Testis (tissue), 2 donors: ENCODE measurements at regions not wholly inside any gene's neighbourhood (a gene's known extent, or its start where the extent isn't known, plus 50 kb on each side); places are given as distances from the start of the nearest gene placed in this dataset.

Experiments
- DNase-seq: peaks from one replicate; pipeline ENCODE4 v3.0.0-alpha.2; 2019
- H3K27ac ChIP-seq, 2 donors: fragments of 200-600 bp; sonication (generic); one replicate each; pipeline ENCODE4 v1.5.1; 2019
- H3K27me3 ChIP-seq: fragments of 200-600 bp; sonication (generic); one replicate; pipeline ENCODE4 v1.5.1; 2019
- H3K36me3 ChIP-seq: fragments of 200-600 bp; sonication (generic); one replicate; pipeline ENCODE4 v1.5.1; 2017; ENCODE audit warnings: low read depth; ENCODE audit errors: missing control alignments
- H3K4me1 ChIP-seq: fragments of 200-600 bp; sonication (generic); one replicate; pipeline ENCODE4 v1.5.1; 2019
- H3K4me3 ChIP-seq, 2 donors: fragments of 200-600 bp; sonication (generic); one replicate each; pipeline ENCODE4 v1.5.1; 2017 to 2019
- H3K9me3 ChIP-seq: fragments of 200-600 bp; sonication (generic); one replicate; pipeline ENCODE4 v1.5.1; 2017
- CTCF ChIP-seq, 3 experiments: fragments of 450-650 bp in 2 of 3; fragments of 200-600 bp in 1 of 3; sonication (generic) in 1 of 3; IDR thresholded peaks; one replicate each; pipeline ENCODE4 v1.5.1; 2016 to 2019; ENCODE audit warnings: antibody characterized with exemption in 3 of 3, mild to moderate bottlenecking in 2 of 3, moderate library complexity in 1 of 3
- POLR2A ChIP-seq: fragments of 450-650 bp; IDR thresholded peaks from one replicate; pipeline ENCODE4 v1.6.1; 2017; ENCODE audit warnings: antibody characterized with exemption, mild to moderate bottlenecking, moderate library complexity
- WGBS, 2 donors: methylation state at CpG; one replicate each; pipeline ENCODE4 v1.1.5; 2018; 5-methylcytosine and 5-hydroxymethylcytosine counted together
- intact Hi-C: fragments of 100-400 bp; cut with DNase I; formaldehyde crosslinking; loops from one replicate; pipeline ENCODE4 v1.15.1; 2023; ENCODE audit warnings: low total_unique reads

- no peaks in the 10 kb centered on the region for H3K36me3 ChIP-seq
- H3K27ac ChIP-seq = no peak overlapping the region
- 92 to 93% methylated on average over 4 of the region's 4 CpGs for WGBS, 2 donors
- H3K9me3 ChIP-seq = no peaks in the 10 kb centered on the region
- TF ChIP-seq CTCF (IDR thresholded peaks at IDR 0.05) = peak in 1 of 3 experiments; percentile 35
- TF ChIP-seq POLR2A = no peak
- H3K27me3 ChIP-seq = no peaks in the 10 kb centered on the region
- DNase-seq = no peak
- H3K4me3 ChIP-seq = no peak overlapping the region
- intact Hi-C loops = no loop called here
- no peaks in the 10 kb centered on the region for H3K4me1 ChIP-seq
Measured at GRCh38 chr15:46304321-46304720, 669.5 kb downstream of the SQOR start.

GRCh38 chr15:46307746-46308145 is 672.9 kb downstream of the SQOR start:
- intact Hi-C loops = no loop called here
- Histone ChIP-seq H3K4me3 (no peak overlapping the region), H3K27ac (no peak overlapping the region), H3K4me1 (no peaks in the 10 kb centered on the region), H3K27me3 (no peaks in the 10 kb centered on the region), H3K9me3 (no peaks in the 10 kb centered on the region), H3K36me3 (no peaks in the 10 kb centered on the region)
- WGBS, 2 donors = 42 to 54% methylated on average over 4 of the region's 4 CpGs
- DNase-seq = no peak
- TF ChIP-seq CTCF (IDR thresholded peaks at IDR 0.05) (no peak), POLR2A (no peak)

- Histone ChIP-seq H3K27ac (no peak overlapping the region), H3K4me1 (no peaks in the 10 kb centered on the region), H3K27me3 (no peaks in the 10 kb centered on the region), H3K36me3 (no peaks in the 10 kb centered on the region), H3K9me3 (no peaks in the 10 kb centered on the region), H3K4me3 (no peak overlapping the region)
- no peak for DNase-seq
- intact Hi-C loops = no loop called here
- WGBS, 2 donors = 80 to 88% methylated on average over 3 of the region's 3 CpGs
- TF ChIP-seq CTCF (IDR thresholded peaks at IDR 0.05) (no peak), POLR2A (no peak)
Measured at GRCh38 chr15:46309914-46310313, 675.1 kb downstream of the SQOR start.

- no peaks in the 10 kb centered on the region for H3K27me3 ChIP-seq
- peak; percentile 85 for DNase-seq
- no peaks in the 10 kb centered on the region for H3K36me3 ChIP-seq
- intact Hi-C loops = no loop called here
- no peak overlapping the region for H3K27ac ChIP-seq
- TF ChIP-seq POLR2A = no peak
- peak; percentile 43 to 69 (median 68) for TF ChIP-seq CTCF (IDR thresholded peaks at IDR 0.05)
- no peak overlapping the region for H3K4me3 ChIP-seq
- H3K9me3 ChIP-seq = no peaks in the 10 kb centered on the region
- H3K4me1 ChIP-seq = no peaks in the 10 kb centered on the region
- 33 to 39% methylated on average over 2 of the region's 2 CpGs for WGBS, 2 donors
Measured at GRCh38 chr15:46312133-46312740, 677.4 kb downstream of the SQOR start.

- no peaks in the 10 kb centered on the region for H3K27me3 ChIP-seq
- H3K9me3 ChIP-seq = no peaks in the 10 kb centered on the region
- DNase-seq = no peak
- no peaks in the 10 kb centered on the region for H3K36me3 ChIP-seq
- TF ChIP-seq POLR2A (no peak), CTCF (IDR thresholded peaks at IDR 0.05) (no peak)
- no peaks in the 10 kb centered on the region for H3K4me1 ChIP-seq
- intact Hi-C loops = no loop called here
- H3K4me3 ChIP-seq = no peak overlapping the region
- WGBS, 2 donors = 53 to 64% methylated on average over 3 of the region's 3 CpGs
- H3K27ac ChIP-seq = no peak overlapping the region
Measured at GRCh38 chr15:46315434-46315833, 680.6 kb downstream of the SQOR start.
